Pancreas (tissue), 10 donors: ENCODE measurements at regions not wholly inside any gene's neighbourhood (a gene's known extent, or its start where the extent isn't known, plus 50 kb on each side); places are given as distances from the start of the nearest gene placed in this dataset.

Experiments used
- ATAC-seq, 4 donors: fragments of 200-7000 bp; cut with Tn5 transposase; one replicate each; pipeline versions ENCODE4 v1.8.0 to v1.9.1; 2020; ENCODE audit warnings: mild to moderate bottlenecking in 4 of 4, moderate library complexity in 4 of 4
- DNase-seq, 6 donors: peaks; one replicate each; pipeline ENCODE4 v3.0.0-alpha.2; 2020
- FAIRE-seq: peaks from 2 replicates; lab custom pipeline; 2012; peaks lifted over from hg19 to GRCh38; lab: Jason Lieb, UNC
- H3K27ac ChIP-seq, 4 donors: fragments of 200-600 bp; sonication (generic); 1 replicate in 3 of 4; 2 replicates in 1 of 4; pipeline versions ENCODE4 v1.5.0 to v1.8.0; 2020
- H3K27me3 ChIP-seq, 4 donors: fragments of 200-600 bp; one replicate each; pipeline ENCODE4 v1.8.0; 2021
- H3K36me3 ChIP-seq, 3 donors: fragments of 200-600 bp; sonication (generic) in 1 of 3; one replicate each; pipeline versions ENCODE4 v1.5.0 to v1.8.0; 2020 to 2021
- H3K4me1 ChIP-seq, 3 donors: fragments of 200-600 bp; one replicate each; pipeline ENCODE4 v1.8.0; 2021
- H3K4me3 ChIP-seq, 4 donors: fragments of 200-600 bp; sonication (generic) in 2 of 4; one replicate each; pipeline versions ENCODE4 v1.5.0 to v1.8.0; 2020 to 2021
- H3K9me3 ChIP-seq, 4 donors: fragments of 200-600 bp; one replicate each; pipeline ENCODE4 v1.8.0; 2021
- CTCF ChIP-seq, 4 donors: fragments of 200-600 bp; sonication (generic) in 3 of 4; IDR thresholded peaks; one replicate each; pipeline versions ENCODE4 v1.5.0 to v1.8.0; 2021; ENCODE audit warnings: antibody characterized with exemption in 4 of 4
- WGBS, 2 donors: extraction: QIAGEN DNeasy Blood & Tissue Kit; methylation state at CpG; one replicate each; pipeline ENCODE4 v1.1.7; 2013; 5-methylcytosine and 5-hydroxymethylcytosine counted together
- intact Hi-C, 3 donors: fragments of 100-400 bp; cut with DNase I; formaldehyde crosslinking; loops; one replicate each; pipeline versions ENCODE4 v1.11.1 to v1.14.2; 2022
- donor health status: healthy with polysubstance abuse.
- donor health status: DM: no; HTN: no; CAD: no; lungs with moderate emphysema.
- donor health status: DM: no; HTN: no; CAD: no.
- donor health status: control.
- donor health status: control.
- donor health status: Bipolar disorder and iron deficiency.
- donor health status: DM: yes; HTN: yes; CAD: no.
- donor health status: DM: no; HTN: no; CAD: no.
- donor health status: DM: no; HTN: no; CAD: no.
- donor health status: DM: yes; HTN: yes; CAD: no.

DNA sequence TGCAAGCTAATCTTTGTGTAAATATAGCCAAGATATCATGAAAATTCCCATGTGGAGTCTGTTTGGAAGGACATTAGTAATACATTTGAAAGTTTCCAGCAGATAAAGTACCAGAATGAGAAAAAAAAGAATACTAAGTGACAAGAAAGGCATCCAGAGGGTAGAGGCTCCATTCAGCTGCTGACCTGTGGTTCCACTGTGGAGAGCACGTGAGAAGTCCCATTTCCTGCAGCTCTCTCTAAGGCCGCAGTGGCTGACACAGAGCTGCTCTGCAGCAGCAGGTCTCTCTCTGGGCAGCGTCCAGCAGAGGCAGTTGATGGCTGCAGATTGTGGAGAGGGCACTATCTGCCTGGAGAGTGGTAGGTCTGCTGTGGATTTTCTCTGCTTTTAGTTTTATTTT, 100.1 kb upstream of the TMEM72 start:
- 10 to 15% methylated on average over 3 of the region's 3 CpGs for WGBS, 2 donors
- DNase-seq, result peak in 1 of 6 donors; percentile 30
- ATAC-seq, result peak; percentile 53 to 89 (median 80)
- no peak for TF ChIP-seq CTCF (IDR thresholded peaks at IDR 0.05)
- FAIRE-seq, result no peak
- Histone ChIP-seq H3K27ac (no peak overlapping the region), H3K4me1 (peaks cover 0 to 11% (median 8%) of the 10 kb centered on the region in 3 donors), H3K9me3 (no peaks in the 10 kb centered on the region), H3K4me3 (no peak overlapping the region), H3K36me3 (no peaks in the 10 kb centered on the region), H3K27me3 (no peaks in the 10 kb centered on the region)
- intact Hi-C loops, result no loop called here

DNA sequence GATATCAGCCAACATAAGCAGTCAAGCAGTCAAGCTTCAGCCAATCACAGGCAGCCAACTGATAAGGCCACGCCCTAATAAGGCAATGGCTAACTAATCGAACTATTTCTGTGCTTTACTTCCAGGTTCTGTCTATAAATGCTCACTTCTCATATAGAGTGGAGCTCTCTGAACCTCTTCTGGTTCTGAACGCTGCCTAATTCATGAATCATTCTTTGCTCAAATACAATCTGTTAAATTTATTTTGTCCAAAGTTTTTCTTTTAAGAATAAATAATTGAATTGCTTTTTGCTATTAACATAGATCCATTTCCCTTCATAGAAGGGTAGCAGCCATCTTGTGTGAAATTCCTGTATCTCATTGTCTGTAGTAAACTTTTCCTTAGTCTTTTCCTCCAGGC, 97.9 kb upstream of the TMEM72 start:
- FAIRE-seq (no peak), ATAC-seq (no peak), DNase-seq (no peak)
- intact Hi-C loops, result no loop called here
- Histone ChIP-seq H3K36me3 (no peaks in the 10 kb centered on the region), H3K4me3 (no peak overlapping the region), H3K9me3 (no peaks in the 10 kb centered on the region), H3K27ac (no peak overlapping the region), H3K4me1 (peaks cover 0 to 8% (median 7%) of the 10 kb centered on the region in 3 donors), H3K27me3 (no peaks in the 10 kb centered on the region)
- WGBS, 2 donors, result 88 to 93% methylated on average over 3 of the region's 3 CpGs
- TF ChIP-seq CTCF (IDR thresholded peaks at IDR 0.05), result no peak

DNA sequence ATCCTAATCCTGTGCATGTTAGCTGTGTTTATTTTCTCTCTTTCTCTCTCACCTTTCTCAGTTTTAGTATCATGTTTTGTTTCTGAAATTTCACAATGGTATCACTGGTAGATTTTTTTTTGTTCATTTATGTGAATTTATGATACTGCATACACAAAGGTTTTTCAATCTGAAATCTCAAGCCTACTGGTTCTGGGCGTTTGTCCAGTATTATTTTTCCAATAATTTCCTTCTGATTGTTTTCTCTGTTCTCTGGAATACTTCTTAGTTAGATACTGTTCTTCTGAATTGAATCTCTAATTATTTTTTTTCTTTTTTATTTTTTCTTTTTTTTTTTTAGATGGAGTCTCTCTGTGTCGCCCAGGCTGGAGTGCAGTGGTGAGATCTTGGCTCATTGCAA, 96.2 kb upstream of the TMEM72 start:
- no peaks in the 10 kb centered on the region for H3K36me3 ChIP-seq
- H3K4me3 ChIP-seq, result no peak overlapping the region
- ATAC-seq, result no peak
- no peaks in the 10 kb centered on the region for H3K9me3 ChIP-seq
- H3K27me3 ChIP-seq, result no peaks in the 10 kb centered on the region
- no peak overlapping the region for H3K27ac ChIP-seq
- DNase-seq, result no peak
- peaks cover 0 to 8% (median 7%) of the 10 kb centered on the region in 3 donors for H3K4me1 ChIP-seq
- no peak for TF ChIP-seq CTCF (IDR thresholded peaks at IDR 0.05)
- intact Hi-C loops, result no loop called here
- no peak for FAIRE-seq
- 82 to 91% methylated on average over 2 of the region's 2 CpGs for WGBS, 2 donors

DNA sequence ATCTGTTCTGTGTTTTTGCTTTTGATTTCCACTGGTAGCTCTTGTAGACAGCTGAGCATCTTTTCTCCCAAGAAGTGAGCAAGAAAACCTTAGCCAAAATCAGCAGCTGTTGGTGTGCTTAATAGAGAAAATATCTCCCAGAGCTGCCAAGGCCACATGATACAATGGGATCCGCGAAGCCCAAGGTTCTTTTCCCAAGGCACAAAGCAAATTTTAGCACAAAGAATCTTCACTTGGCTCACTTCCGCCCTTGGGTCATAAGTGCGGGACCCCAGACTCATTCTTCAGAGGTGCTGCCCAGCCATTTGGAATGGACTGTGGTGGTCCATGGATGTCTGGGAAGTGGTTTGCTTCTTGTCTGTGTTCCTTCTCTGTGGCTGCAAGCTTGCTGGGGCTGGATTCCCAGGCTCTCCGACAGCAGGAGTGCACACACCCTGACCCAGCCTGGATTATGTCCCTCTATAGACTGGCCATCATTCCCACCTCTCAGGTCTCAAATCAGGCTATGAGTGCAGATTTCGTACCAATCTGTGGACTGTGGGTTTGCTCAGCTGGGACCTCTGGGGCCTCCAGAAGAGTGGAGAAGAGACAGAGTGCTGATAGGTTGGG, 93.0 kb upstream of the TMEM72 start:
- ATAC-seq (peak in 1 of 4 donors; percentile 8), DNase-seq (no peak), FAIRE-seq (no peak)
- no peak for TF ChIP-seq CTCF (IDR thresholded peaks at IDR 0.05)
- 76 to 84% methylated on average over 6 of the region's 6 CpGs for WGBS, 2 donors
- Histone ChIP-seq H3K27ac (no peak overlapping the region), H3K27me3 (no peaks in the 10 kb centered on the region), H3K4me1 (no peaks in the 10 kb centered on the region), H3K36me3 (no peaks in the 10 kb centered on the region), H3K4me3 (no peak overlapping the region), H3K9me3 (no peaks in the 10 kb centered on the region)
- intact Hi-C loops, result no loop called here

DNA sequence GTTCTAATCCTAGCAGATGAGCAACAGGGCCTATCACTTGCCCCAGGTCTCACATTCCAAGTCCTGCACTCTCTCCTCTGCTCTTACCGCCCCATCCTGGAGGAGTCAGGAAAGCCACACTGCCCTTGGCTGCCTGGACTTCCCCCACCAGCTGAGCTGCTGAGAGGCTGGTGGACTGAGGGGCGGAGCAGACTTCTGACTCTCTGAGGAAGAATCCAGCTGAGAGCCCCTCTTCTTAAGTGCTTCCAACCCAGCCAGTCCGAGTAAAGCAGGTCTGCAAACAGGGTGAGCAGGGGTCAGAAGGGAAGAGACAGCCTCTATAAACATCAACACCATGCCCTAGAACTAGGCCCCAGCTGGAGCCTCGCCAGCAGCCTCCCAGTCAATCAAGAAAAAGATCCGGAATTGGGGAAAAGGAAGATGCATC, 92.4 kb upstream of the TMEM72 start:
- intact Hi-C loops, result no loop called here
- Histone ChIP-seq H3K36me3 (no peaks in the 10 kb centered on the region), H3K4me1 (no peaks in the 10 kb centered on the region), H3K27ac (no peak overlapping the region), H3K27me3 (no peaks in the 10 kb centered on the region), H3K4me3 (no peak overlapping the region), H3K9me3 (no peaks in the 10 kb centered on the region)
- no peak for TF ChIP-seq CTCF (IDR thresholded peaks at IDR 0.05)
- ATAC-seq (no peak), FAIRE-seq (no peak), DNase-seq (no peak)
- WGBS, 2 donors, result 81 to 89% methylated on average over 5 of the region's 5 CpGs
